ENCODE measurements at regions not wholly inside any gene's neighbourhood (a gene's known extent, or its start where the extent isn't known, plus 50 kb on each side); places are given as distances from the start of the nearest gene placed in this dataset.

- TF ChIP-seq SMAD2 (IDR thresholded peaks at IDR 0.05; ENCODE audit: low read depth, low read length), result no peak
- no peak for TF ChIP-seq KLF16 (IDR thresholded peaks at IDR 0.05)
- no peak for TF ChIP-seq E2F1 (CRISPR knock-in tag; IDR thresholded peaks at IDR 0.05)
- TF ChIP-seq U2AF2 (optimal IDR thresholded peaks at IDR 0.05; ENCODE audit: low read depth, low read length), result no peak
- TF ChIP-seq KLF1 (tag; IDR thresholded peaks at IDR 0.05), result no peak
- TF ChIP-seq CREB1 (IDR thresholded peaks at IDR 0.05), result no peak
- no peak for TF ChIP-seq CREB1 (CRISPR knock-in tag; IDR thresholded peaks at IDR 0.05)
- TF ChIP-seq XRCC4 (IDR thresholded peaks at IDR 0.05; ENCODE audit: extremely low read depth, insufficient read depth, insufficient read length), result no peak
- no peak for TF ChIP-seq CBX8 (IDR thresholded peaks at IDR 0.05; ENCODE audit: borderline replicate concordance, extremely low read depth, low read depth, low read length, poor library complexity, severe bottlenecking)
- TF ChIP-seq RFX5 (IDR thresholded peaks at IDR 0.05; ENCODE audit: low read depth, low read length), result no peak
- TF ChIP-seq FOXM1 (IDR thresholded peaks at IDR 0.05; ENCODE audit: low read depth), result no peak
- no peak for TF ChIP-seq FOXM1 (CRISPR knock-in tag; IDR thresholded peaks at IDR 0.05; ENCODE audit: low read depth)
- no peak for TF ChIP-seq PTTG1 (tag; IDR thresholded peaks at IDR 0.05; ENCODE audit: low read depth)
Measured at GRCh38 chr2:8134985-8135682, 546.7 kb upstream of the ID2 start (continued).

Data from K562 (cell line).